Endothelial cell of umbilical vein (primary cell): ENCODE measurements at regions not wholly inside any gene's neighbourhood (a gene's known extent, or its start where the extent isn't known, plus 50 kb on each side); places are given as distances from the start of the nearest gene placed in this dataset.

Experiments
- BruUV-seq: library from RNA; stranded (reverse); fragments of 400-500 nt; replicated peaks from 2 replicates; lab custom pipeline; 2021; lab: Mats Ljungman, UMichigan
- CTCF ChIA-PET: fragments of 300-600, 350-600 bp; sonication (Branson Sonifier 250); formaldehyde crosslinking; loops from one replicate; lab custom pipeline; 2021; ENCODE audit warnings: antibody characterized with exemption, inconsistent platforms; lab: Charles Lee
- POLR2A ChIA-PET: fragments of 300-600, 350-600 bp; sonication (Branson Sonifier 250); formaldehyde crosslinking; loops from one replicate; lab custom pipeline; 2021; ENCODE audit warnings: antibody characterized with exemption, inconsistent platforms; lab: Charles Lee
- DNase-seq: peaks from one replicate; pipeline ENCODE4 v3.0.0-alpha.2; 2011; ENCODE audit warnings: low read depth, low spot score
- FAIRE-seq: peaks from 2 replicates; lab custom pipeline; 2011; peaks lifted over from hg19 to GRCh38; lab: Jason Lieb, UNC
- H2AFZ ChIP-seq: 2 replicates; pipeline ENCODE4 v1.6.0; 2012; ENCODE audit warnings: low read depth, low read length, control low read depth, inconsistent platforms
- H3K27ac ChIP-seq: 2 replicates; pipeline ENCODE4 v1.5.1; 2011; ENCODE audit warnings: low read depth, mild to moderate bottlenecking, control low read depth, low read length, moderate library complexity; ENCODE audit not compliant: insufficient read depth
- H3K27me3 ChIP-seq, 2 experiments: 2 replicates each; pipeline versions ENCODE4 v1.6.0 to v1.6.1; 2011; ENCODE audit warnings: low read length in 2 of 2, mixed read lengths in 1 of 2; ENCODE audit not compliant: control insufficient read depth in 2 of 2, insufficient read depth in 2 of 2
- H3K36me3 ChIP-seq, 2 experiments: 2 replicates in 1 of 2; 3 replicates in 1 of 2; pipeline ENCODE4 v1.5.1; 2011; ENCODE audit warnings: low read length in 2 of 2, mild to moderate bottlenecking in 1 of 2, moderate library complexity in 1 of 2; ENCODE audit not compliant: control insufficient read depth in 2 of 2, insufficient read depth in 2 of 2; ENCODE audit errors: extremely low read depth in 1 of 2
- H3K4me1 ChIP-seq: 3 replicates; pipeline ENCODE4 v1.5.1; 2011; ENCODE audit warnings: mild to moderate bottlenecking, low read length; ENCODE audit not compliant: control insufficient read depth, insufficient read depth; ENCODE audit errors: extremely low read depth
- H3K4me2 ChIP-seq: 2 replicates; pipeline ENCODE4 v1.6.1; 2011; ENCODE audit warnings: low read length, control low read depth, mixed read lengths; ENCODE audit not compliant: insufficient read depth
- H3K4me3 ChIP-seq, 3 experiments: fragments of 200-600 bp in 1 of 3; sonication (generic), shearing (Covaris generic) in 1 of 3; replicated peaks in 1 of 3; 2 replicates each; pipeline ENCODE4 v1.5.1; 2011 to 2016; ENCODE audit warnings: control low read depth in 3 of 3, low read length in 3 of 3, mild to moderate bottlenecking in 2 of 3, inconsistent platforms in 1 of 3, low read depth in 1 of 3, moderate library complexity in 1 of 3; ENCODE audit not compliant: insufficient read depth in 1 of 3
- H3K79me2 ChIP-seq: 2 replicates; pipeline ENCODE4 v1.6.0; 2012; ENCODE audit warnings: low read length, inconsistent platforms; ENCODE audit not compliant: control insufficient read depth, insufficient read depth
- H3K9ac ChIP-seq: replicated peaks from 2 replicates; pipeline ENCODE3; 2011; ENCODE audit warnings: low read length, control low read depth; ENCODE audit not compliant: insufficient read depth; ENCODE audit errors: extremely low read depth
- H3K9me1 ChIP-seq: replicated peaks from 3 replicates; pipeline ENCODE4 v1.6.0; 2011; ENCODE audit warnings: mild to moderate bottlenecking, low read length; ENCODE audit not compliant: control insufficient read depth, insufficient read depth; ENCODE audit errors: extremely low read depth
- H3K9me3 ChIP-seq: replicated peaks from 2 replicates; pipeline ENCODE4 v1.5.1; 2012; ENCODE audit warnings: low read length, inconsistent platforms; ENCODE audit not compliant: control insufficient read depth, insufficient read depth
- H4K20me1 ChIP-seq: replicated peaks from 2 replicates; pipeline ENCODE3; 2011; ENCODE audit warnings: mild to moderate bottlenecking, low read length; ENCODE audit not compliant: control insufficient read depth, insufficient read depth; ENCODE audit errors: extremely low read depth
- EZH2 ChIP-seq: IDR thresholded peaks from 2 replicates; pipeline ENCODE4 v1.6.1; 2012; ENCODE audit warnings: borderline replicate concordance, low read depth, mild to moderate bottlenecking, moderate library complexity, low read length, inconsistent platforms; ENCODE audit not compliant: severe bottlenecking
- GATA2 ChIP-seq: IDR thresholded peaks from 2 replicates; pipeline ENCODE4 v1.7.0; 2011; ENCODE audit warnings: low read depth, mild to moderate bottlenecking, moderate library complexity, mixed read lengths, low read length; ENCODE audit not compliant: insufficient read length, insufficient read depth
- MYC ChIP-seq: IDR thresholded peaks from one replicate; pipeline ENCODE4 v1.6.1; 2011; ENCODE audit warnings: mild to moderate bottlenecking, low read depth, low read length
- POLR2A ChIP-seq: IDR thresholded peaks from 2 replicates; pipeline ENCODE4 v1.6.1; 2012; ENCODE audit warnings: low read depth, mild to moderate bottlenecking, control low read depth, low read length
- POLR2AphosphoS5 ChIP-seq: IDR thresholded peaks from 2 replicates; pipeline ENCODE4 v1.6.1; 2012; ENCODE audit warnings: low read depth, mild to moderate bottlenecking, control low read depth, low read length, moderate library complexity; ENCODE audit not compliant: insufficient read depth
- dilution Hi-C: fragments of 300-500 bp; cut with MboI; formaldehyde crosslinking; loops from one replicate; pipeline ENCODE4 v1.15.0; 2019; ENCODE audit warnings: low sequenced_read_pairs; ENCODE audit not compliant: extremely low pct_ligation_motif_present
- intact Hi-C: fragments of 100-400 bp; cut with micrococcal nuclease; formaldehyde crosslinking; loops from one replicate; pipeline ENCODE4 v1.10.0; 2022
- TF ChIP-seq, protein P1 (sequence below), 2 donors: IDR thresholded peaks; 1 replicate in 1 of 2; 2 replicates in 1 of 2; pipeline ENCODE4 v1.5.1; 2011; ENCODE audit warnings: low read length in 2 of 2, mild to moderate bottlenecking in 2 of 2, moderate library complexity in 2 of 2, control low read depth in 1 of 2, inconsistent platforms in 1 of 2, low read depth in 1 of 2; ENCODE audit not compliant: insufficient read depth in 1 of 2; ENCODE audit errors: extremely low read depth in 1 of 2
- TF ChIP-seq, protein P2 (sequence below): IDR thresholded peaks from 2 replicates; pipeline ENCODE4 v1.6.1; 2011; ENCODE audit not compliant: insufficient read depth, insufficient read length

DNA sequence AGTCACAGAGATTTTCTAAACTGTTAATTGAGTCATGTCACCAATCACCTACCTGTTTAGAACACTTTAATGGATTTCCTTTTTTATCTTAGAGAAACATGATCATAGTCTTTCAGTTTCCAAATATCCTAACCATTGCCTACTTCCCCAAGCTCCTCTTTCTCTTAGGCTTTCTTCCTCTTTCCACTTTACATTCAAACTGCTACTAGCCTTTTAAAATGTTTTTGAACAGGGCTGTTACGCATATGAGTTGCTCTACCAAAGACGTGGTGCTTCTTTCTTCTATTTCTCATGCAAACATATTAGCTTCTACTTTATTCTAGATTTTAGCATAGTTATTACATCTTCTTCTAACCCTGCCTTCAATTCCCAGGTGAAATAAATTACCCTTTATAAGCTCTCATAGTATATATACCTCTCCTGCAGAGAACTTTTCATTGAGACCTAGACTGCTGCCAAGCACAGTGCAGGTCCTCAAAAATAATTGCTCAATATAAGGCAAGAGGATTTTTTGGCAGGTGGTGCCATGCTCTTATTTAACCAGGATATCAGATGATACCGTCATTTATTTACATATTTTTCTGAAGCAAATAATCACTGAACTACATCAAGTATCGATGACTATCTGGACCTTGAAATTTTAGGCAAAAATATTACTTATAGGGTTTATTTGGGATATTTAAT, 937.1 kb downstream of the TSN start:
- Histone ChIP-seq H3K27me3 (no peaks in the 10 kb centered on the region), H3K27ac (no peak overlapping the region), H3K4me3 (no peak overlapping the region), H3K9me3 (no peaks in the 10 kb centered on the region), H3K9ac (no peak overlapping the region), H4K20me1 (no peaks in the 10 kb centered on the region), H3K9me1 (no peaks in the 10 kb centered on the region), H3K36me3 (no peaks in the 10 kb centered on the region), H3K79me2 (no peaks in the 10 kb centered on the region), H3K4me1 (no peaks in the 10 kb centered on the region), H2AFZ (no peak overlapping the region), H3K4me2 (no peak overlapping the region)
- TF ChIP-seq, protein P1, sequence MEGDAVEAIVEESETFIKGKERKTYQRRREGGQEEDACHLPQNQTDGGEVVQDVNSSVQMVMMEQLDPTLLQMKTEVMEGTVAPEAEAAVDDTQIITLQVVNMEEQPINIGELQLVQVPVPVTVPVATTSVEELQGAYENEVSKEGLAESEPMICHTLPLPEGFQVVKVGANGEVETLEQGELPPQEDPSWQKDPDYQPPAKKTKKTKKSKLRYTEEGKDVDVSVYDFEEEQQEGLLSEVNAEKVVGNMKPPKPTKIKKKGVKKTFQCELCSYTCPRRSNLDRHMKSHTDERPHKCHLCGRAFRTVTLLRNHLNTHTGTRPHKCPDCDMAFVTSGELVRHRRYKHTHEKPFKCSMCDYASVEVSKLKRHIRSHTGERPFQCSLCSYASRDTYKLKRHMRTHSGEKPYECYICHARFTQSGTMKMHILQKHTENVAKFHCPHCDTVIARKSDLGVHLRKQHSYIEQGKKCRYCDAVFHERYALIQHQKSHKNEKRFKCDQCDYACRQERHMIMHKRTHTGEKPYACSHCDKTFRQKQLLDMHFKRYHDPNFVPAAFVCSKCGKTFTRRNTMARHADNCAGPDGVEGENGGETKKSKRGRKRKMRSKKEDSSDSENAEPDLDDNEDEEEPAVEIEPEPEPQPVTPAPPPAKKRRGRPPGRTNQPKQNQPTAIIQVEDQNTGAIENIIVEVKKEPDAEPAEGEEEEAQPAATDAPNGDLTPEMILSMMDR (IDR thresholded peaks at IDR 0.05; ENCODE audit: extremely low read depth in 1 of 2, insufficient read depth in 1 of 2, low read depth in 1 of 2, low read length in 2 of 2), result no peak
- TF ChIP-seq, protein P2, sequence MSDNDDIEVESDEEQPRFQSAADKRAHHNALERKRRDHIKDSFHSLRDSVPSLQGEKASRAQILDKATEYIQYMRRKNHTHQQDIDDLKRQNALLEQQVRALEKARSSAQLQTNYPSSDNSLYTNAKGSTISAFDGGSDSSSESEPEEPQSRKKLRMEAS, result no peak
- BruUV-seq, result no TSS peak
- FAIRE-seq (no peak), DNase-seq (no peak)
- dilution Hi-C loops, result no loop called here
- ChIA-PET POLR2A (no interaction called here), CTCF (no interaction called here)
- intact Hi-C loops, result no loop called here

DNA sequence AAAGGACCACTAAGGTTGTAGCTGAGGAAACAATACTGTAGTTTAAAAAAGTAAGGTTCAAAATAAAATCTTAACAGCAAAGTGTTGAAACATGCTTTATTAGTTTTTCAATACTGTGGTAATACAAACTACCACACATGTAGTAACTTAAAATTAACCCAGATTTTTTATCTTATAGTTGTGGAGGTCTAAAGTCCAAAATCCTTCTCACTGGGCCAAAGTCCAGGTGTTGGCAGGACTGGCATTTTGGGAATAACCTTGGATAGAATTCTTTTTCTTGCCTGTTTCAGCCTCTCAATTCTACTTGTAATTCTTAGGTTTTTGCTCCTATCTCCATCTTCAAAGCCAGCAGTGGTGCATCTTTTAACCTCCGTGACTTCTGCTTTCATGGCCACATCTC, 942.0 kb downstream of the TSN start:
- Histone ChIP-seq H4K20me1 (no peaks in the 10 kb centered on the region), H3K4me2 (no peak overlapping the region), H3K79me2 (no peaks in the 10 kb centered on the region), H2AFZ (no peak overlapping the region), H3K4me3 (no peak overlapping the region), H3K27ac (no peak overlapping the region), H3K36me3 (no peaks in the 10 kb centered on the region), H3K27me3 (no peaks in the 10 kb centered on the region), H3K4me1 (no peaks in the 10 kb centered on the region), H3K9me3 (no peaks in the 10 kb centered on the region), H3K9me1 (no peaks in the 10 kb centered on the region), H3K9ac (no peak overlapping the region)
- no peak for DNase-seq
- no TSS peak for BruUV-seq
- no peak for FAIRE-seq
- intact Hi-C loops (no loop called here), dilution Hi-C loops (no loop called here)
- CTCF ChIA-PET, result no interaction called here
- POLR2A ChIA-PET, result no interaction called here
- no peak for TF ChIP-seq EZH2
- TF ChIP-seq, protein P1 (IDR thresholded peaks at IDR 0.05; ENCODE audit: extremely low read depth in 1 of 2, insufficient read depth in 1 of 2, low read depth in 1 of 2, low read length in 2 of 2), result no peak
- TF ChIP-seq MYC, result no peak
- TF ChIP-seq POLR2A, result no peak
- TF ChIP-seq, protein P2, result no peak
- TF ChIP-seq GATA2, result no peak
- no peak for TF ChIP-seq POLR2AphosphoS5
